ENCODE measurements at regions not wholly inside any gene's neighbourhood (a gene's known extent, or its start where the extent isn't known, plus 50 kb on each side); places are given as distances from the start of the nearest gene placed in this dataset.

DNA sequence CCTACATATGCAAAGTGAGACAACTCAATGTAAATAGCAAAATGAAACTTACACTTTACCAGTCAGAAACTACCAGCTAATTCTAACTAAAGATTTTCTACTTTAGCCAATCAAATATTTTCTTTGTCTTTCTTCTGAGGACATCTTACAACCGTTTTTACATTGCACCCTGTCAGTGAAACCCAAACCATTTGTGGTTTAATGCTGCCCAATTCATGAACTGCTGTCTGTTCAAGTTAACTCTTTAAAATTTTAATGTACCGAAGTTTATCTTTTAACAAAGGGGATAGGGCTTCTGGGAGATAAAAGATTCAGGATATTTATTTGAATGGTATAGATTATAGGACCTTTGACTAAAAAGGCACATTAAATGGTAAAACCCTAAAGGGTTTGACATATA lies 121.3 kb upstream of the HDDC2 start:
- no peak overlapping the region for H3K27ac ChIP-seq
- TF ChIP-seq, protein P1, sequence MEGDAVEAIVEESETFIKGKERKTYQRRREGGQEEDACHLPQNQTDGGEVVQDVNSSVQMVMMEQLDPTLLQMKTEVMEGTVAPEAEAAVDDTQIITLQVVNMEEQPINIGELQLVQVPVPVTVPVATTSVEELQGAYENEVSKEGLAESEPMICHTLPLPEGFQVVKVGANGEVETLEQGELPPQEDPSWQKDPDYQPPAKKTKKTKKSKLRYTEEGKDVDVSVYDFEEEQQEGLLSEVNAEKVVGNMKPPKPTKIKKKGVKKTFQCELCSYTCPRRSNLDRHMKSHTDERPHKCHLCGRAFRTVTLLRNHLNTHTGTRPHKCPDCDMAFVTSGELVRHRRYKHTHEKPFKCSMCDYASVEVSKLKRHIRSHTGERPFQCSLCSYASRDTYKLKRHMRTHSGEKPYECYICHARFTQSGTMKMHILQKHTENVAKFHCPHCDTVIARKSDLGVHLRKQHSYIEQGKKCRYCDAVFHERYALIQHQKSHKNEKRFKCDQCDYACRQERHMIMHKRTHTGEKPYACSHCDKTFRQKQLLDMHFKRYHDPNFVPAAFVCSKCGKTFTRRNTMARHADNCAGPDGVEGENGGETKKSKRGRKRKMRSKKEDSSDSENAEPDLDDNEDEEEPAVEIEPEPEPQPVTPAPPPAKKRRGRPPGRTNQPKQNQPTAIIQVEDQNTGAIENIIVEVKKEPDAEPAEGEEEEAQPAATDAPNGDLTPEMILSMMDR (conservative IDR thresholded peaks at IDR 0.05) = no peak
- no peak for TF ChIP-seq ZFX (IDR thresholded peaks at IDR 0.05)

DNA sequence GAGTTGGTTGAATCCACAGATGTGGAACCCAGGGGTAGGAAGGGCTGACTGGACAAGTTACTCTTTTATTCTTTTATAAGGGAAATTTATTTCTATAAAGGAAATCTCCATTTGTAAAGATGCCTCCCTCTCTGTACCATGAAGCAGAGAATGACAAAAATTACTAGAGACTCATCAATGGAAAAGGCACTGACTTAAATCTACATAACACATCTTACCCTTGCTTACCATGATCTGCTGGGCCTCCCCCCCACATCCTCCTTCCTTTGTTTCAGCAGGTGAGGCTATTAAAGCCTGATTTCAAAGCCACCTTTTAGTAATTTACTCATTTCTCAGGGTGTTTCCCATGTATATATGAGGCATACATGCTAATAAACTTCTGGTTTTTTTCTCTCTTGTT lies 130.2 kb upstream of the HDDC2 start:
- TF ChIP-seq ZFX (IDR thresholded peaks at IDR 0.05) = no peak
- TF ChIP-seq, protein P1 (conservative IDR thresholded peaks at IDR 0.05) = no peak
- no peak overlapping the region for H3K27ac ChIP-seq

DNA sequence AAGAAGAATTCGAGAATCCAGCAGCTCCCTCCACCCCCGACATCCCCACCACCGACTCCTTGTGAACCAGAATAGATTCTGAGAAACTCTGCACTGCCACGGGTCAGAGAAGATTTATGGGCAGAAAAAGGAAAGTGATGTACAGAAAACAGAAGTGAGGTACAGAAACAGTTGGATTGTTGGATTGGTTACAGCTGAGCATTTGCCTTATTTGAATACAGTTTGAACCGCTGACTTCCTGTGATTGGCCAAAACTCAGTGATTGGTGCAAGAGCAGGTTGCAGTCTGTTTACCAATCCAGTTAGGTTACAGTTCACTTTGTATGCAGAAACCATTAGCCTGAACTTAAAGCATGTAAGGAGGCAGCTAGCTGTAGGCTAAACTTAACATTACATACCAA lies 131.2 kb upstream of the HDDC2 start:
- H3K27ac ChIP-seq = no peak overlapping the region
- TF ChIP-seq ZFX (IDR thresholded peaks at IDR 0.05) = no peak
- TF ChIP-seq, protein P1 (conservative IDR thresholded peaks at IDR 0.05) = no peak

DNA sequence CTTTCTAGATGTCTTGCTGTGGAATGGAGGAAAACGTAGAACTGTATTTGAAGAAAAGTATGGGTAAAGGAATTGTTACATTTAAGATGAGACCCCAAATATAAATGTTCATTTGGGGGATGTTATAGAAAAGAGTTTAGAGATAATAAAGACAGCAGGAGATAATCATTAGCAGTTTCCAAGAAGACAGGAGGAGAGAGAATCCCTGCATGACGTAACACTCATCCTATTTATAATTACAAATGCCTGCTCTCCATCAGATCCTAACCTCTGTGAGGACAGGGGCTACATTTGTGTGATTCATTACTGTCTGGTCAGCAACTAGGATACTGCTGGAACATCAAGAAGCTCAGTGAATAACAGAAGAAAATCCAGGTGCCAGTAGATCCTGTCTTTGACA lies 133.0 kb upstream of the HDDC2 start:
- no peak for TF ChIP-seq ZFX (IDR thresholded peaks at IDR 0.05)
- TF ChIP-seq, protein P1 (conservative IDR thresholded peaks at IDR 0.05) = no peak
- H3K27ac ChIP-seq = no peak overlapping the region

DNA sequence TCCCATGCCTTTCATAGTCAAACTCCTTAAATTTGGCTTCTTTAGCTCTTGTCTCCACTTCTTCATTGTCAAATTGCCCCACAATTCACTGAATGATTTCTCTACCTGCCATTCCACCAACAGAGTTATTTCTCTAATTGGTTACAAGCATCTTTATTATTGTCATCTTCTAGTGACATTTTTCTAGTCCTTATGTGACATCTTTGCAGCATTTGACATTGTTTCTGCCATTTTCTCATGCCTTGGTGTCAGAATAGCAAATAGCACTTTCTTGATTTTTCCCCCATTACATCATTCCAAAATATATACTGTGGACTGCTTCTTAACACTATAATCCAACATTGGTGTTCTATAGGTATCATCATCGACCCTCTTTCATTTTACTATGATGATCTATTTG lies 137.7 kb upstream of the HDDC2 start:
- TF ChIP-seq, protein P1 (conservative IDR thresholded peaks at IDR 0.05) = no peak

DNA sequence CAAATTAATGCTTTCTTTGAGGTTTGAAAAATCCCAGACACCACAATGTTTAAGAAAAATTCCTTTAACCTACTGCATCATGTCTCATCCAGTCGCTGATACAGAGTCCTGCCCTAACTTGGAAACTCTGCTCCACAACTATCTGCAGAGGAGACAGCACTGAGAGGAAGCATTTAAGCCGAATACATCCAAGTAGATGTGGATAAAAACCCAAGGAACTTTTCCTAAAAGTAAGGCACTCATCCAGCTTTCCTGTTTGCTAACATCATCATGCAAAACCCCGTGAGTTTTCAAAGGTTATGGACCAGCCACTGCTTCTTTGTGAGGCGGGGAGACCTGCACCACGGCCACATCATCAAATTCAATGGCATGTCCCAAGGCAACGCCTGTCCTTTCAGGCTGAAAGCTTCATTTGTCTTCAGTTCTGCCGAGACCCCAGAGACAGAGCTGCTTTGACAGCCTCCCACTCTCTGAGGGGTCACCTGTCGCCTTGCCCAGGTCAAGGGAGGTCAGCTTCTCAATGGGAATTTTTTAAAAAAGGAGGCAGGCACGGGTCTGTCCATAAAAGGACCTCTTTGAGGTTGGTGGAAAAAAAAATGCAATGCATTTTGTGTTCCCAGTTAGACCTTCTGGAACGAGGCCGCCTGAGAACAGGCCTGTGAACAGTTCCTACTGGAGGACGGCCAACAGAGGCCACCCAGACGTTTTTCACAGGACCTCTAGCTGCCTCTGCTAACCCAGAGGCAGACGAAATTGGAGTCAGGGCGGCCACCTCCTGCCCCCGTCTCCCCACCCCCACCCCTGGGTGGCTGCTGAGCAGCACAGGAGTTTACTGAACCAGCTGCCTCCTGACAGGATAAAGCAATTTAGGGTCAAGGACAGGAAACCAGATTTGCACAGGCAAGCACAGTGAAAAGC lies 142.5 kb upstream of the HDDC2 start:
- H3K27ac ChIP-seq = no peak overlapping the region
- TF ChIP-seq, protein P1 (conservative IDR thresholded peaks at IDR 0.05) = no peak
- no peak for TF ChIP-seq ZFX (IDR thresholded peaks at IDR 0.05)

More for the DNA sequence above, 137.7 kb upstream of the HDDC2 start:
- H3K27ac ChIP-seq = no peak overlapping the region

DNA sequence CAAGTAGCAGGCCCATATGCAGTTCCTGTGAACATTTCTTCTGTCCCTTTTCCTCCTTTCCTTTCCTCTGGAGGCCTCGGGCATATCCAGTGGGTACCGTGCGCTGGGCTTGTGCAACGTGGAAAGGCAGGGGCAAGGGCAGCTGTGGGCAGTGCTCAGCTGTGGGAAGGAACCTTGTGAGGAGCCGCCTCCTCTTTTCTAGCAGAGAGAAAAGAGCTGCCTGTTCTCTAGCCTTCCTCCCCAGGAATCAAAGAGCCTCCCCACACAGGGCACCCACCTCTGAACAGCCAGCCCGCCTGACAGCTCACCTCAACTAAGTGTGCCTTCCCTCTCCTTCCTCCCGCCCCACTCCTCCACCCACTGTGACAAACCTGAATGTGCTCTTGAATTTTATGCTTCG lies 143.3 kb upstream of the HDDC2 start:
- TF ChIP-seq, protein P1 (conservative IDR thresholded peaks at IDR 0.05) = no peak
- no peak for TF ChIP-seq ZFX (IDR thresholded peaks at IDR 0.05)
- H3K27ac ChIP-seq = no peak overlapping the region

All from C4-2B (cell line).